HG02884 (cell line): ENCODE measurements at regions not wholly inside any gene's neighbourhood (a gene's known extent, or its start where the extent isn't known, plus 50 kb on each side); places are given as distances from the start of the nearest gene placed in this dataset.
"Not testable (repeated sequence)": the region's sequence is repeated elsewhere in the genome, so short reads cannot be mapped to it uniquely, and the experiment has no call there.

ENCODE experiments used
- ATAC-seq: cut with Tn5 transposase; IDR thresholded peaks from one replicate; pipeline ENCODE4 v1.9.1; 2021; ENCODE audit warnings: mild to moderate bottlenecking, moderate library complexity; ENCODE audit not compliant: unreplicated experiment

GRCh38 chr5:17364987-17365810 is 132.8 kb upstream of the TAF11L2 start:
- no peak for ATAC-seq

GRCh38 chr5:17365811-17366138 is 132.3 kb upstream of the TAF11L2 start:
- ATAC-seq: no peak

- no peak for ATAC-seq
Observed at GRCh38 chr5:17367256-17367840, 130.7 kb upstream of the TAF11L2 start.

GRCh38 chr5:17370651-17371050 is 127.4 kb upstream of the TAF11L2 start:
- no peak for ATAC-seq

- ATAC-seq: no peak
Observed at GRCh38 chr5:17373406-17373805, 124.6 kb upstream of the TAF11L2 start.

GRCh38 chr5:17373814-17374556 is 124.0 kb upstream of the TAF11L2 start:
- ATAC-seq: no peak

- no peak for ATAC-seq
Observed at GRCh38 chr5:17374973-17375742, 122.9 kb upstream of the TAF11L2 start.

- not testable (repeated sequence) for ATAC-seq
Observed at GRCh38 chr5:17375886-17376285, 122.1 kb upstream of the TAF11L2 start.

- no peak for ATAC-seq
Observed at GRCh38 chr5:17378346-17378997, 119.6 kb upstream of the TAF11L2 start.

GRCh38 chr5:17379100-17379951 is 118.7 kb upstream of the TAF11L2 start:
- no peak for ATAC-seq

GRCh38 chr5:17381932-17382331 is 116.1 kb upstream of the TAF11L2 start:
- no peak for ATAC-seq

GRCh38 chr5:17383526-17383925 is 114.5 kb upstream of the TAF11L2 start:
- no peak for ATAC-seq

- ATAC-seq: no peak
Observed at GRCh38 chr5:17384181-17384580, 113.8 kb upstream of the TAF11L2 start.

GRCh38 chr5:17388717-17389116 is 109.3 kb upstream of the TAF11L2 start:
- no peak for ATAC-seq

GRCh38 chr5:17394086-17394485 is 103.9 kb upstream of the TAF11L2 start:
- ATAC-seq: no peak

GRCh38 chr5:17395106-17395880 is 102.7 kb upstream of the TAF11L2 start:
- ATAC-seq: no peak

GRCh38 chr5:17396247-17396646 is 101.8 kb upstream of the TAF11L2 start:
- peak; percentile 60 for ATAC-seq

- peak; percentile 71 for ATAC-seq
Observed at GRCh38 chr5:17398431-17398830, 99.6 kb upstream of the TAF11L2 start.
